Right renal cortex interstitium (tissue), 3 donors: ENCODE measurements at regions not wholly inside any gene's neighbourhood (a gene's known extent, or its start where the extent isn't known, plus 50 kb on each side); places are given as distances from the start of the nearest gene placed in this dataset.
"Not testable (repeated sequence)": the region's sequence is repeated elsewhere in the genome, so short reads cannot be mapped to it uniquely, and the experiment has no call there.

Experiments
- DNase-seq, 3 donors: peaks; one replicate each; pipeline ENCODE4 v3.0.0-alpha.2; 2013; ENCODE audit warnings: low read depth in 3 of 3, low spot score in 2 of 3

DNA sequence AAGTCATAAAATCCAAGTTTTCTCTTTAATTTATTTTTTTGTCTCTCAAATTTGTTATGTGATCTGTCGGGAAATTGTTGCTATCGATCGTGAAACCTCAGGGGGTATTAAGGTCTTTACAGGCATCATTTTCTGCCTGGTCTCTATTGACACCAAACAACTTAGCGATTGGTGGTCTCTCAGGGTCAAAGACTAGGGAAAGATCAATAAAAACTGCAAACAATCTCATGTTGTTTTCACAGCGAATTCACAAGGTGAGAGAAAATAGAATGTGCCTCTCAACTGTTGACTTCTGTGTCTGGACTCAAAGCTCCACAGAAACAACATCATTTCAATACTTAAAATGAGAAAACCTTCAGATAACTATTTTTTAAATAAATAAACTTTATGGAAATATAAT is 645.4 kb upstream of the MIR17HG start:
- DNase-seq, result no peak

DNA sequence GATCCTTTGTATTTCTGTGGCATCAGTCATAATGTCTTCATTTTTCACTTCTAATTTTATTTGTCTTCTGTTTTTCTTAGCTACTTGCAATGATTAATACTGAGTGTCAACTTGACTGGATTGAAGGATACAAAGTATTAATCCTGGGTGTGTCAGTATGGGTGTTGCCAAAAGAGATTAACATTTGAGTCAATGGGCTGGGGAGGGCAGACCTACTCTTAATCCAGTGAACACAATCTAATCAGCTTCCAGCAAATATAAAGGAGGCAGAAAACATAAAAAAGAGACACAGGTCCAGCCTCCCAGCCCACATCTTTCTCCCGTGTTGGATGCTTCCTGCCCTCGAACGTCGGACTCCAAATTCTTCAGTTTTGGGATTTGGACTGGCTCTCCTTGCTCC is 640.9 kb upstream of the MIR17HG start:
- no peak for DNase-seq

DNA sequence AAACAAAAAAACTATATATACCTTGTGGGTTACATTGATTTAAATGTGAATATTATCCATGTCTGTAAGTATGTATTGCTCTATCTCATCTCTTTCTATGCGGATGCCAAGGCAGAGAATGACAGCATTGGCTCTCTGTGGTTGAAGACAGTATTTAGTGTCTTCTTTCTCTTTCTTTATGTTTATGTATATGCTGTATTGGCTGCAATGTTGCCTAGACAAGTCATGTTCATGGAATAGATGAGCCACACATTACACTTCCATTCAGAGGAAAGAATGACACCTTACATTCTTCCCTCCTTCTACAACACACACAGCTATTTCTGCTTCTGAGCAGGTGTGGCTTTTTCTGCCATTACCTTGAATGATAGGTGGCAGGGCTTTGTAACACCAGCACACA is 639.4 kb upstream of the MIR17HG start:
- DNase-seq, result no peak

DNA sequence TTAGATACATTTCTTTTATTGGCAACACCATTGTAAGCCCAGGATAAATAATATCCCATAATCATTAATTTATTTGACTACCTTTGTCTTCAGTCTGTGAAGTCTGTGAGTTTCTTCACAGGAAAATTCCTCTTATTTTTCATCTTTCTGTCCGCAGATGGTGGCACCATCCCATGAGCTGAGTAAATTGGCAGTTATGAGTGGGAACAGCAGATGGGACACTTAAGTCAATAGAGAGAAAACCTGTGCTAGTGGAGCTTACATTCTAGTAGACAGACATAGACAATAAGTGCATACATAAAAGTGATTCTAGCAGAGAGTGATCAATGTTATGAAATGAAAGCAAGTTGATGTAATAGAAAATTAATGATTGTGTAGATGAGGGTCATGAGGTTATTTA is 638.2 kb upstream of the MIR17HG start:
- no peak for DNase-seq

DNA sequence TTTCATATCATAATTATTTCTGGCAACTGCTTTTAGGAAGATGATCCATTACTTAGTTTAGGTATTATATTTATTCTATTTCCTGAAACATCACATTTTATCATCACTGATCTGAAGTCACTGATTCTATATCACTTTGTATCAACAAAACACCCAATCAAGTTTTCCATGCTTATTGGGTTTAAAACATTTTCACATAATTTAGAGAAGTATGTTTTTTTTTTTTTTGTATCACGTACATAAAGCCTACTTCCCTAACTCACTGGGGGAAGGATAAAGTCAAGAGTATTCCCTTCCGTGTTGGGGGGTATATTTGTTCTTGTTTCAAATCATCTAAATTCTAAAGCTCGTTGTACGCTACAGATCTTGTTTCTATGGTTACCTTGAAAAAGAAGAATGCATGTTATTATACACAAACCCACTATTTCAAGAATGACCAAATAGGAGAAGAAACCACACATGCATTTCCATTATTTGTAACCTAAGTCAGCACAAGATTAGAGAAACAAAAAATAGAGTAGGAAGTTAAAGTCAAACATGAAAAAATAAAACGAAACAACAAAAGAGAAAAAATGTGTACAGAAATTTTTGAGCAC is 637.2 kb upstream of the MIR17HG start:
- no peak for DNase-seq

DNA sequence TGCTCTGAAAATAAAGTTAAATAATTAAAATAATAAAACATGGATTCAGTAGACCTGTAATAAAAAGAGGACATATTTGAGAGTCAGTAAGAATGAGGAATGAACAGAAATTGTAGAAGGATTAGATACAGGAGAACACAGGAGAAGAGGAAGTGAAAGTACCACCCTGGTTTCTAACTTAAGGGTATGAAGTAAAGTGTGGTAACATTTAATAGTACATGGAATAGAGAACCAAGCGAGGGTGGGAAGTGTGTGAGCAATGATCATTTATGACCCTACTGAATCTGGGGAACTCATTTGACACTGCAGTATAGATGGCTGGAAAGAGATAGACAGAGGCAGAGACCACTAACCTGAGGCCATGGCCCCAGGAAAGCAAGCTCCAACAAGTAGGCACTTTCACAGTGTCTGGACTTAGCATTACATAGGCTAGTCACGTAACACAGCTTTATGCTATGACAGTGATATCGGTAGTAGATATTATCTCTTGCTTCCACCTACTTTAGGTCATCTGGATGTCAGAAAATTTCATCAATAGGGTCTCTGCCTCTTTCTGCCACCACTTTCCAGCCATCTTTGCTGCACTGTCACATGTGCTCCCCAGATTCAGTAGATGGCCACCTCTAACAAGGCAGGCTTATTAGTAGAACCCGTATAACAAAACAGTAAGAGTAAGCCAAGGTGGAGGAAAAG is 633.9 kb upstream of the MIR17HG start:
- DNase-seq, result no peak

DNA sequence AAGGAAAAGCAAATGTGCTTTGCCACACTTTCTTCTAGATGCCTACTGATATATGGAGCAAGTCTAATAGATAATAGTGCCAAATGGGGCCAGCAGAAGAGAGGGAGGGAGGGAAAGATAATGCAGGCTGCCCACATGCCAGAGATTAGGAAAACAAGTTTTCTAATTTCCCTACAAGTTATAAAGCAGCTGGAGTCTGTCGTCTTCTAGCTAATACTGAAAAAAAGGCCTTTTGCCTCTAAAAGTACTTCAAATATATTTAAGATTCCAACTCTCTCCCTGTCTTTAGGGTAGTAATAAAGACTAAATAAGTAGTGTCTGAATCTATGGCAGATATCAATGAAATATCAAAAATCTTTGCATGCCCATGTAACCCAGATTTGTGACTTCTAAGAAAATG is 632.0 kb upstream of the MIR17HG start:
- no peak for DNase-seq

DNA sequence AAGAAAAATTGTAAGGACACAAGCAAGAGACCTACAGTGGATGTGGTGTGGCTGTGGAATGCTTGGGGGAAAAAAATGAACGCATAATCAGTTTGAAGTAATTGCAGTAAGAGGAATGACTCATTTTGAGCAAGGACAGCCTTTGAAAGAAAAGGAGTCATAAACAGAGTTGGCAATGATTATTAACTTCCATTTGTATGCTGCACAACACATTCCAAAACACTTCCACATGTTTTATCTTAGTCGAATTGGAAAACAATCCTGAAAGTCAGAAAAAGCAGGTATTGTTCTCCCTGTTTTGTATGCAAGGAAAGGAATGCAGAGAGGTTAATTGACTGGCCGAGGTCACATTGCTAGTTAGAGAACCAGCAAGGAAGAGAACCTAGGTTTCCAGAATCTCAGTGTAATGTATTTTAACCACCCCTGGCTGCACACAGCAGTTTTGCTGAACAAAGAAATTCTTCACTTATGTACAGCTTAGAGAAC is 630.0 kb upstream of the MIR17HG start:
- DNase-seq, result peak in 2 of 3 donors; percentile 34 to 49

DNA sequence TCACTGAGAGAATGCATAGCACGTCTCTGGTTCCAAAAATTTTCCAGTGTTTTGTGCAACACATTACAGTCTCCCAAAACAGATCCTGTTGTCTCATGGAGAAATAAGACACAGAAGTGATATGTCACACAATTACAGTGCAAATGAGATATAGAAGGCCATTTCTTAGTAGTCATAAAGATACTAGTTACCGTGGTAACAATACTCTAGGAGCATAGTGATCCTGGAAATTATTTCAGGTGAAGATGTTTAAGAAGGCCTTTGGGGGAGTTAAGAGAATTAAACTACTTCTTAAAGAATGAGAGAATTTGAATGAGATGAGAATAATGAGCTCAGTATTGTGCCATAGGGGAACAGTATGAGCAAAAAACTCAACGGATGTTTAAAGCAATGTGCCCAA is 628.0 kb upstream of the MIR17HG start:
- no peak for DNase-seq

DNA sequence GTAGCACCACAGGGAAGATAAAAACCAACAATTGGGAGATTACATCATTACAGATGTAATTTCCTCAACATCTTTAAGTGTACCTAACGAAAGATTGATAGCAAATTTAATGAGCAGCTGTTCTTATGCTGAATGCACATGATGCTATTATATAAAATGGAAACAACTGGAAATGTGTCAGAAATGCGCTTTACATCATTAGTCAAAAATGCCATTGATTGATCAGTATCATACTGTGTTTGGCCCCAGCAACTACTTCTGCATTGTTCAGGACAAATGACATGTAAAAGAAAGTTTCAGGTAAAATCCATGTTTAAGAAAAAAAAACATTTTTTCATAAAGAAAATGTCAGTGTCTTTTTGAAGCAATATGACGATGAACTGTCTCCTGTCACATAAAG is 625.5 kb upstream of the MIR17HG start:
- no peak for DNase-seq

DNA sequence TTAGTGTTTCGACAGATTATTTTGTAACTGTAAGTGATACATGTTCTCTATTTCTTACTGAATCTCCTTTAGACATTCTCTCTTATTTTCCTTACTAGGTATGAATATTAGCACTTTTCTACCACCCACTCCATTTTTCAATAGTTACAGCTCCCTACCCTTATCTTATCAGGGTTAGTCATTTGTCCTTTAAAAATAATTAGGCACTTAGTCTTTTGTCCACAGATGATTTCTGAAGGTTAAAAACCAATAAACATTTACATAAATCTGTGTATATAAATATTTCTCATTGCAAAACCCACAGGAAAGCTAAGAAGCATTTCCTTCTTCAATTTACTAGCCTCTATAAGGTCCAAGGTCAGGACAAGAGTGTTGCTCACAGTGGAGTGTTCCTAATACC is 624.1 kb upstream of the MIR17HG start:
- DNase-seq, result no peak

DNA sequence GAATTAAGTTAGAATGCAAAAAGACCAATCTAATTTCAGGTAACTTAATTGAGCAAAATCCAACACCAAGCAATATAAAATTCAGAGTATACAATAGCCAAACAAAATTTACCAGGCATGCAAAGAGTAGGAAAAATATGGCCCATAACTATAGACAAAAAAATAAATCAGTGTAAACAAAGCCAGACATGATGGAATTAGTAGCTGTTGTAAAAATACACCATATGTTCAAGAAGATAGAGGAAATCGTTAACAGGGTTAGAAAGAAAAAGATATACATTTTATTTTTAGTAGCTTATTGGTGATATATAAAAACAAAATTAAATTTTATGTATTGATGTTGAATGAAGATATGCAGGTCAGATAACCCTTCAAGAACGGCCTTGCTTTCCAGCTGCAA is 621.1 kb upstream of the MIR17HG start:
- DNase-seq, result no peak

DNA sequence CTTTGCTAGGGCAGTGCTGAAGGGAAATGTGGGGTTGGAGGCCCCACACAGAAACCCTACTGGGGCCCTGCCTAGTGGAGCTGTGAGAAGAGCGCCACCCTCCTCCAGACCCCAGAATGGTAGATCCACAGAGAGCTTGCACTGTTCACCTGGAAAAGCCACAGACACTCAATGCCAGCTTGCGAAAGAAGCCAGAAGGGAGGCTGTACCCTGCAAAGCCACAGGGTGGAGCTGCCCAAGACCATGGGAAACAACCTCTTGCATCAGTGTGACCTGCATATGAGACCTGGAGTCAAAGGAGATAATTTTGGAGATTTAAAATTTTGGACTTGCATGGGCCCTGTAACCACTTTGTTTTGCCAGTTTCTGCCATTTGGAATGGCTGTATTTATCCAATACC is 615.4 kb upstream of the MIR17HG start:
- no peak for DNase-seq

DNA sequence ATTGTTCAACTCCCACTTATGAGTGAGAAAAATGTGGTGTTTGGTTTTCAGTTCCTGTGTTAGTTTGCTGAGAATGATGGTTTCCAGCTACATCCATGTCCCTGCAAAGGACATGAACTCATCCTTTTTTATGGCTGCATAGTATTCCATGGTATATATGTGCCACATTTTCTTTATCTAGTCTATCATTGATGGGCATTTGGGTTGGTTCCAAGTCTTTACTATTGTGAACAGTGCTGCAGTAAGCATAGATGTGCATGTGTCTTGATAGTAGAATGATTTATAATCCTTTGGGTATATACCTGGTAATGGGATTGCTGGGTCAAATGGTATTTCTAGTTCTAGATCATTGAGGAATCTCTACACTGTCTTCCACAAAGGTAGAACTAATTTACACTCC is 613.0 kb upstream of the MIR17HG start:
- not testable (repeated sequence) for DNase-seq

DNA sequence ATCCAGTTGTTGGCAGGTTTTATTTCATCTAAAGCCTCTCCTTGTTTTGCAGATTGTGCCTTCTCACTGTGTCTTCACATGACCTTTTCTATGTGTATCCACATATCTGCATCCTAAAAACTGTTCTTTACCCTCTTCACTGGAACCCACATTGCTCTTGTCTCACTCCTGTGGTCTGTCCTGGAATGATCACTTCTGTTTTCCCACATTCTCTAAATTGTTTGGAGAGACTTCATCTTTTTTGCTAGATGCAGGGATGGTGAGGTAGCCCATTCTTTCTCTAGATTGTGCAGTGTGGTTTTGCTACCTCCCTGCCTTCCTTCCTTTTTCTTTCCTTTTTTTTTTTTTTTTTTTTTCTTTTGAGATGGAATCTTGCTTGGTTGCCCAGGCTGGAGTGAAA is 608.6 kb upstream of the MIR17HG start:
- DNase-seq, result no peak

DNA sequence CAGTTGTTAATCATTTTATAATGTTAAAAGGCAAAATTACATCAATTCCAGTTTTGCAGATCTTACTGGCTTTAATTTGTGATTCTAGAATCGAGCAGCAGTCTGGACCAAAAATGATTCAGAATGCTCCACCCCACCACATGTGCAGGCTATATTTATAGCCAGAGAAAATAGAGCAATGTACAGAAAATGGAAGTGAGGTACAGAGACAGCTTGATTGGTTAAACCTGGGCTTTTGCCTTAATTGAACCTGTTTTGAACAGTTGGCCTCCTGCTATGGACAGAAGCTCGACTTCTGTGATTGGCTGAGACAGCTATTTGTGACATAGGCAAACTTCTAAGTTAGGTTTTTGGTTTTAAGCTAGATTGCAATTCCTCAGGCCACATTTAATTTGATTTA is 607.4 kb upstream of the MIR17HG start:
- no peak for DNase-seq

DNA sequence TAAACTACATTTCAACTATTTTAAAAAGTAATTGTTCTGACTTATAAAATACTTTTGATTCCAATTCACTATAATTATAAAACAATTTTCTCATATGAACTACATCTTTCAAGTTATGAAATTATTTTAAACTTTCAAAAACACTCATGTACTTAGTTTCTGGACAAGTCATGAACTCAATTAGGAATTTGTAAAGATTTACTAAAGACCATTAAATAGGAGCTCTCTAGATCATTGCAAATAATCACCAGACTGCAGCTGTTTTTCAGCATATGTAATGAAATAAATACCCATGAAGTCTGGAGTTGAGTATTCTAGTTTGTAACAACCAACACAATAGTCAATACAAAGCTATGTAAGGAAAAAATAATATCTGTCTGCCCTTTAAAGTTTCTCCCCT is 605.1 kb upstream of the MIR17HG start:
- DNase-seq, result no peak

DNA sequence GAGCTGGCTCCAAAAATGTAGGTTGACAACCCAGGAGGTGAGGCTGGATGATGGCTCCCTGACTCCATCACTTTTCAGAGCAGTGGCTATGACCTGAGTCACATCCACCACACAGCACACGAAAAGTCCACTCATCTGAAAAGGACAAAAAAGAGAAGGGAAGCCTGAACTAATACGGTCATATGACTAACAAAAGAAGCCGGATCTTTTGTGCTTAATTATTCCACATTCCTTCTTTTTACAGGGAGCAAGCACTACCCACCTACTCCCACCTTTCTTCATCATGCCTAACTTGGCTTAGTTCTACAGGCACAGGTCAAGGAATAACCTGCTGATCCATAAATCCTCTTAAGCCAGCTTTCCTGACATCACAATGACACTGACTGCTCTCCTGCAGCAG is 601.3 kb upstream of the MIR17HG start:
- DNase-seq, result no peak

DNA sequence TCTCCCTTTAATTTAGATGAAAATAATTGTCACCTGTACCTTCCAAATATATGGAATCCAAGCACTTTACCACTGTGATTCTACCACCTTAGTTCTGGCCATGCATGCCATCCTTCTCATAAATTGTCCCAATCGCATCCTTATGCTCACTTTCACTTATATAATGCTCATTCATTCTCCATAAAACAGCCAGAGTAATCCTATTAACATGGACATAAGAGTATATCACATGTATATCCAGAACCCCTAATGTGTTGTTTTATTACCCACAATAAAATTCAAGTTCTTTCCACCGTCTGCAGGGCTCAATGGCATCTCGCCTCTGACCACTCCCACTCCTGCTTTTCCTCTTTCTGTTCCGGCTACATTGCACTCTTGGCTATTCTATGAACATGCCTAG is 597.5 kb upstream of the MIR17HG start:
- DNase-seq, result no peak

DNA sequence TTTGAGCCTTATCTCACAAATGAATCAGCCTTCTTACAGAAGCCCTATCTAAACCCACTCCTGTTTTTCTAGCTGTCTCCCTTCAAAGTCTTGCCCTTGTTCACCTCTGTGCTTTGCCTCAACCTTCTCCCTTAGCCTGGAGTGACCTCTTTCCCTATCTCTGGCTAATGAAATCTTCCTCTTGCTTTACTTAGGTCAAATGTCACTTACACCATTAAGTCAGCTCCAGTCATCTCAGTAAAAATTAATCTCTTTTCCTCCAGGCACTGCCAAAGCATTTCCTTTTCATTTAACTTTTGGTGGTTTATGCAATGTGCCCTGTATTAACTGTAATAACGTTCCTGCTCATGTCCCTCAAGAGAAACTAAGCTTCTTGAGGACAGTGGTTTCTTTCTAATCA is 596.5 kb upstream of the MIR17HG start:
- no peak for DNase-seq

DNA sequence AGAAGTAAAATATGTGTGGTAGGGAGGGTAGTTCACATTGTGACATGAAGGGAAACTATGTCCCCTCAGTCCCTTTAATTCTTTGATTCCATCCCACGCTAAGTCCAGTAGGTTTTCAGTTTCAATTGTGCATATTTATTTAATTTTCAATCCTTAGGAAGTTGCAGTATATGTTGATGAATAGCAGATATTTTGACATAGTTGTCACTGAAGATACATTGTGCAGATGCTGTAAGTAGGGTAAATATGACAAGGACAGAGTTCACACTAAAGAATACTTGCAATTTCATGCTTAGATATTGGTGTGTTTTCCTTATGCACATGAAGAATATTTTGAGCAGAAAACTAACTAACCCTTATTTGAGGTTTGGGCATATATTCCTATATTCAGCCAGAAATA is 595.4 kb upstream of the MIR17HG start:
- DNase-seq, result no peak

DNA sequence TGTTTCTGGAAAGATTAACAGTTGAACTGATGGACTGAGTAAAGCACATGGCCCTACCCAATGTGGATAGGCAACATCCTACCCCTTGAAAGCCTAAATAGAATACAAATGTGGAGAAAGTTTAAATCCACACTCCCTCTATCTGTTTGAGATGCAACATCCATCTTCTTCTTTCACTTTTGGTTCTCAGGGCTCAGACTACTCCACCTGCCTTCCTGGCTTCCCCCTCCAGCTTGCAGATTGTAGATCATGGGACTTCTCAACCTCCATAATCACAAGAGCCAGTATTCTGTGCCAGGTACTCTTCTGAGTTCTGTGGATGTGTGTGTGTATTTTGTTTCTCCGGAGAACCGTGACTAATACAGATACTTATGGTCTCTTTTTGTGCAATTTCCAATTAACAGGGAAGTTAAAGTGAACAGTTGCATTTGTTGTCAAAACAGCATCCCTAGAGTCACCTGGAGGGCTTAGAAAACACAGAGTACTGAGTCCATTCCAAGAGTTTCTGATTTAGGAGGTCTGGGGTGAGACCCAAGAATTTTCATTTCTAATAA is 590.3 kb upstream of the MIR17HG start:
- no peak for DNase-seq

DNA sequence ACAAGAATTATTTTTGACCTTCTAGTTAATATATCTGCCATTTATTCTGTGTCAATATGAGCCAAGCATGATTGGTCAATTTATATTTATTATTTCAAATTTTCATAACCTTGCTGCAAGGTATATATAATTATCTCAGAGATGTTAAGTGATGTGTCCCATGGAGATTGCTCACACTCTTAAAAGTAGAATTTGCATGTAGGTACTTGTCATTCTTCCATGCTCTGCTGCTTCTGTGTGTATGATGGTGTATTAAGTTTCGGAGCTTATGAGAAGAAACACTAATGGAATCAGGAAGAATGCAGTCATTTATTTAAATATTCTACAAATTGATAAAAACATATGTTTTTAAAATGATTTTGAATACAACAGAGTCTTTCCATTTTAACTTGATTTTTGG is 586.8 kb upstream of the MIR17HG start:
- no peak for DNase-seq
